Fibroblast of skin of abdomen (primary cell): ENCODE measurements at regions not wholly inside any gene's neighbourhood (a gene's known extent, or its start where the extent isn't known, plus 50 kb on each side); places are given as distances from the start of the nearest gene placed in this dataset.

Experiments
- DNase-seq: peaks from one replicate; pipeline ENCODE4 v3.0.0-alpha.2; 2013

GRCh38 chr5:1706021-1706420, 93.6 kb downstream of the MRPL36 start:
- no peak for DNase-seq

GRCh38 chr5:1704676-1705075, 95.0 kb downstream of the MRPL36 start:
- no peak for DNase-seq

GRCh38 chr5:1704266-1704665, 95.4 kb downstream of the MRPL36 start:
- no peak for DNase-seq

GRCh38 chr5:1703352-1704050, 96.1 kb downstream of the MRPL36 start:
- no peak for DNase-seq

GRCh38 chr5:1702318-1702717, 97.3 kb downstream of the MRPL36 start:
- no peak for DNase-seq

GRCh38 chr5:1701884-1702283, 97.8 kb downstream of the MRPL36 start:
- no peak for DNase-seq

GRCh38 chr5:1701216-1701864, 98.3 kb downstream of the MRPL36 start:
- DNase-seq = no peak

- no peak for DNase-seq
Measured at GRCh38 chr5:1699394-1699793, 100.2 kb downstream of the MRPL36 start.

- DNase-seq = no peak
Measured at GRCh38 chr5:1698589-1699316, 100.9 kb downstream of the MRPL36 start.

DNA sequence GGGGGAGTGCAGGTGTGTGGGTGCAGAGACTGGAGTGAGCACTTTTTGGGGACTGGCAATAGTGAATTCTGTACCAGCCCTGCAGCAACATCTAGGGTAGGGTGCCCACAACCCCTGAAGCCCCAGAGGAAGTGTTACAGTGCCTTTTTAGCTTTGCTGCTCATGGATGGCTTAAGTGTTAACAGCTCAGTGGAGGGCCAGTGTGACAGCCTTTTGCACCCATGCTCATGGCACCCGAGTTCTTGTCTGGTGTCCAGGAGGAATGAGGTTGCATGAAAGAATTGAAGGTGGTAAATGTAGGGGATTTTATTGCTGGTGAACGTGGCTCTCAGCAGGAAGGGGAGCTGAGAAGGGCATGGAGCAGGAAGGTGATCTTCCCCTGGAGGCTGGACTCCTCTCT, 107.3 kb downstream of the MRPL36 start:
- no peak for DNase-seq

- DNase-seq = no peak
Measured at GRCh38 chr5:1687301-1687970, 112.2 kb downstream of the MRPL36 start.

DNA sequence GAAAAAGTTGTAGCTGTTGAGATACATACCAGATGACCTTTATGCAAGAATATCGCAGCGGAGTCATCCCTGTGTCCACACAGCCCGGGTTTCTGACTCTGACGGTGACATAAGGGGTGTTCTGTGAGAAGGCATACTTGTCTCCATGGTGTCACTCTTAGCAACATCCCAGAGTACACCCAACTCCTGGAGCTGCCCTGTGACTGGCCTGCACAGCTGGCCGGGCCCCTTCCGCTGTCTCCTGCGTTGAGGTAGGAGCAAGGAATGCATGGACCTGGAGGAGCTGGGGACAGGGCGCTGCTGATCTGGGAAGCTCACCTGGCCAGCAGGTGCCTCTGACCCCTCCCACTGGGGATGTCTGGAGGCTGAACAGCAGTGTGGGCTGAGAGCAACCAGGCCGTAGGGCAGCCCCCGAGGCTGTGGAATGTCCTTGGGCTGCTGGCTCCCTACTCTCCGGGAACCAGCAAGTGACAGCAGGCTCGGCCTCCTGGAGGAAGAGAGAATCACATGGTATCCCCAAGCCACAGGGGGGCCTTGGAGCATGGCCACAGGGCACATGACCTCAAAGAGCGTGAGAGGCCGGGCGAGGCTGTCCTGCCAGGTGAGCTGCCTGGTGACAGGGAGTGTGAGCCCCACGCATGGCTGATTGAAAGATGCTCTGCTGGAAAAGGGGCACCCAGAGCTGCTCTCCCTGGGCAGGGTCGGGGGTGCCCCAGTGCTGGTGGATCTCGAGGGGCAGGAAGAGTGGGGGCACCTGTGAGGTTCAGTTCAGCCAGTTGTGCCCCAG, 113.4 kb downstream of the MRPL36 start:
- no peak for DNase-seq

DNA sequence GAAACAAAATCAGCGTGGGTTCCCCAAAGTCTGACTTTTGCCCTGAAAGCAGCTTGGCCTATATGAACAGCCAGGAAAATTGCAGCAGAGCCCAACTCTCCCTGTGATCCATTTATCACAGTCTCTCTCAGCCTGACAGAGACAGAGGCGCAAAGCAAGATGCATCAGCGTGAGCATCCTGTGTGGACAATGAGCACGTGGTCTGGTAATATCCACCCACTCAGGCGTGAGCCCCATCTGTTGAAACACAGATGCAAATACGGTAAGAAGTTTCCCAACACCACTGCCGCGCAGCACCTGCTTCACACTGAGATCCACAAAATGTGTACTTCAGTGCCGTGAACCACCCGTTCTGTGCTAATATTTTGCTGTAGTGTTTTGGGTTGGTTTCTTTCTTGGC, 114.6 kb downstream of the MRPL36 start:
- DNase-seq = no peak

DNA sequence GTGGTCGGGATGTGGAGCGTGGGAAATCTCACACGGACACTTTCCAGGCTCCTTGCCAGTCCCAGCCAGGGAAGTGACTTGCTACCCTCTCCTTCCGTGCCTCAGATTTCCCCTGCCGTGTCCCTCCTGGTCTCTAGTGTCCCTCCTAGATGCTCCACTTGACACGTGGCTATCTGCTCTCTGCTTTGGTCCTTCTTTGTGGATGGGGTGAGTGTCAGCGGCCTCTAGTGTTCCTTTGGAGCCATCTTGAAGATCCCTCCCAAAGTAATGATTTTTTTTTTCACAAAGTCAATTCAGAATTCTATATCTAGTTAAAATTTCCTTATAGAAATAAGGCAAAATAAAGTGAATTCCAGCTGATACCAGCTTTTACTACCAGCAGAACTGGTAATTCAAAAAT, 117.7 kb downstream of the MRPL36 start:
- DNase-seq = no peak

DNA sequence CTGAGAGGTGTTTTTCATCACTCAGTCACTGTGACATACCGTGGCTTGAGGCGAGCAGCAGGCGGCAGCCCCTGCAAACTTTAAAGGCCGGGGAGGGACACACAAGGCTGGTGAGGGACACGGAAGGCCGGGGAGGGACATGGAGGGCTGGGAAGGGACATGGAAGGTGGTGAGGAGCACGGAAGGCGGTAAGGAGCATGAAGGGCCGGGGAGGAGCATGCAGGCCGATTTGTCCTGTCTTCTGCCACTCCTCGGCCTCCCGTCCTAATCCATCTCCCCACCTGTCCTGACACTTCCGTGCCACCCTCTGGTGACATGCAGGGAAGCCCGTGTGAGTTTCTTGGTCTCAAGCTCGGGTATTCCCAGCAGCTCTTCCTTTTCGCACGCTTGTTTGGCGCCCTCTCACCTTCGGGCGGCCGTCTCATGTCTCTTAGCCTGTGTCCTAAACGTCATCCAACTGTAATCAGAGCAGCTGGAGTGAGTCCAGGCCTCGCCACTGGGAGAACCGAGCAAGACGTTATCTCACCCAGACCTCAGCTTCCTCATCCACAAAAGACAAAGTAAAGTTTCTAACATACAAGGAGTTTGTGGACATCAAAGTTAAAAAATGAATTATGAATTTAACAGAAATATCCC, 126.5 kb downstream of the MRPL36 start:
- DNase-seq = no peak

DNA sequence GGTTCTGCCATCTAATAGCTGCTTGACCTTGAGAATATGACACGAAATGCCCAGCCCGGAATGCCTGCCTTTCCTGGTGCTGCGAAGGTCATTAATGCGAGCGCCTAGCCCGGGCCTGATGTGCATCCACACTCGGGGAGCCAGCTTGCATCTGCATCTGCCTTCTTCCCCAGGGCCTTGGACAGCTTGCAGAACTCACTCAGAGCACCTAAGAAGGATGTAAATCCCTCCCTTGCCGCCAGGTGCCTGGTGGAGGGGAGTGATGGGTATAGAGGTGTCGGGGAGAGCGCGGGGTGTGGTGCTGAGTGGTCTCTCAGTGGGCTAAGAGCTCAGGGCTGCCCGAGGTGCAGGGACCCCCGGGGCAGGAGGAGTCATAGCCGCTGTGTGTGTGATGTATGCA, 127.2 kb downstream of the MRPL36 start:
- no peak for DNase-seq

DNA sequence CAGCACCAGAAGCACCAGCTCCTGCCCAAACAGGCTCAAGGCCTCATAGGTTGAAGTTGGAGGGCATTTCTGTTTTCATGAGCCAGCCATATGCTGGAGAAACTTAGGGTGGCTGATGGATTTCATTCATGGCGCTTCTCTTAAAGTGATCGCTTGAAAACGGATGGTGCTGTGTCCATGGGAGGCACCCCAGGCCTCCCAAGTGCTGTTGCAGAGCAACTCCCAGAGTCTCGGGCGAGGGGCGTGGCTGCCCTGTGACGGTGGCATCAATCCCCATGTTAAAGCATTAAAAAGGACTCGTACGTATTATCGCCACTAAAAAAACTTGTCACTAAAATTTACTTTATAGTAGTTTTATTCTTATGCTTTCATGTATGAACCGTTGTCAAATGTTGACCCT, 128.3 kb downstream of the MRPL36 start:
- no peak for DNase-seq

DNA sequence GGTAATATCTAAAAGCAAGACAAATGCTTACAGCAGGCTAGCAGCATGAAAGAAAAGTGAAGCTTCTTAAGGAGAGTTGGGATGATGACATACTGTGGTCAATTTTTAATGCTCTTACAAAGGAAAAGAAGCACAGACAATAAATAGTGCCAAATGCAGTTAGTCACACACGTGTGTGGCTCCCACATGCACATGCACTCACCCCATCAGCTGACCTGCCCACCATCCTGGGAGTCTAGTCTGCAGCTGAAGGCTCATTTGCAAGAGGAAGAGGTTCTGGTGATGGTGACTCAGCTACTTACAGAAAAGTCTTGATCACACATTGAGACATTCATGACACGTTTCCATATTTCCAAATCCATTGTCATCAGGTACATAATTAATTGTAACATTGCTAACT, 129.3 kb downstream of the MRPL36 start:
- peak; percentile 47 for DNase-seq

DNA sequence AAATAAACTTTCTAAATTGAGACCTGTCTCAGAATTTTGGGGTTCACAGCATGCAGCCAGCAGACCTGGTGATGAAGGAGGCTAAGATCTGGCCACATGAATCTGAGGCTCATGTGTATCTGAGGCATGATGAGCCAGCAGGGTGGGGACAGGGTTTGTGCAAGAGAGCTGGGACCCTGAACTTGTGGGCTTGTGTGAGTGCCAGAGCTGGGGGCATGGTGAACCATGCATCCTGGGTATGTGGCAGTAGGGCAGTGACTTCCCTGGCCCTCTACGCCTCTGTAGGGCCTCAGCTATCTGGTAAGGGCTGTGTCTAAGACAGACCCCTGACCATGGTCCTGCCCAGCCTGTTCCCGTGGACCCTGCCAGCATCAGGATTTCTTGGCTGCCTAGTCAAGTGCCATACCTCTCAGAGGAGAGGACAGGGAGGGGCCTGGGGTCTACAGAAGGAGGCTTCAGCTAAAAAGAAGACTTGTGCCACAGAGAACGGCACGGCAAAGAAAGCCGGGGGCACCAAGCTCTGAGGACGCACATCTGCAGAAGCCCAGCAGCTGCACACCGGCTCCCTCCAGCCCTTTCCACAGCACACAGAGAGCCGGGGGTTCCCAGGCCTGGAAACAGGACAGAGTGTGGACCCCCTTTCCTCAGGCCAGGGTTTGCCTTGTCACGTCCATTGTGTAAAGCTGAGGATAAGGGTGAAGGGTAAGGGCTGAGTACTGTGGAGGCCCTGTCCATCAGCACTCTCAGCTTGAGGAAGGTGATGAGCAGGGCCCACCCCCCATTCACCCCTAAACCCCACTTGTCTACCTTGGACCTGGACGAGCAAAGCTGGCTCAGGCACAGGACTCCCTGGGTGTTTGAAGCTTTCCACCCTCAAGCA, 130.1 kb downstream of the MRPL36 start:
- no peak for DNase-seq

GRCh38 chr5:1668141-1668721, 131.4 kb downstream of the MRPL36 start:
- no peak for DNase-seq
